GM19099 (cell line): ENCODE measurements at regions not wholly inside any gene's neighbourhood (a gene's known extent, or its start where the extent isn't known, plus 50 kb on each side); places are given as distances from the start of the nearest gene placed in this dataset.

Source experiments
- POLR2A ChIP-seq: IDR thresholded peaks from 3 replicates; pipeline ENCODE4 v1.6.1; 2011; ENCODE audit warnings: low read depth; ENCODE audit not compliant: insufficient read length; ENCODE audit errors: extremely low read depth

- TF ChIP-seq POLR2A = no peak
These were observed 282.1 kb downstream of the ARHGAP12 start for GRCh38 chr10:31646519-31646918.

DNA sequence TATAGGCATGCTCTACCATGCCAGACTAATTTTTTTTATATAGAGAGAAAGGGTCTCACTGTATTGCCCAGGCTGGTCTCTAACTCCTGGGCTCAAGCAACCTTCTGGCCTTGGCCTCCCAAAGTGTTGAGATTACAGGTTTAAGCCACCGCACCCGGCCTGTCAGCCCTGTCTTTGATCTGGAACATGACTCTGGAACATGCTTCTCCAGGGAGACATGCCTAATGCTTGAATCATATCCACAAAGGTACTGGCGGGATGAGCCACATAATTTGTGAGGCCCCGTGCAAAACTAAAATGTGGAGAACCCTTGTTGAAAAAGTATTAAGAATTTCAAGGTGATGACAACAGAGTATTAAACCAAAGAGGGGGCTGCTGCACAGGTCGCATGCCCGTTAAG, 282.8 kb downstream of the ARHGAP12 start:
- no peak for TF ChIP-seq POLR2A

GRCh38 chr10:31644931-31645633, 283.5 kb downstream of the ARHGAP12 start:
- TF ChIP-seq POLR2A = no peak

- TF ChIP-seq POLR2A = no peak
These were observed 286.4 kb downstream of the ARHGAP12 start for GRCh38 chr10:31642281-31642680.

GRCh38 chr10:31635415-31636065, 293.1 kb downstream of the ARHGAP12 start:
- TF ChIP-seq POLR2A = no peak

DNA sequence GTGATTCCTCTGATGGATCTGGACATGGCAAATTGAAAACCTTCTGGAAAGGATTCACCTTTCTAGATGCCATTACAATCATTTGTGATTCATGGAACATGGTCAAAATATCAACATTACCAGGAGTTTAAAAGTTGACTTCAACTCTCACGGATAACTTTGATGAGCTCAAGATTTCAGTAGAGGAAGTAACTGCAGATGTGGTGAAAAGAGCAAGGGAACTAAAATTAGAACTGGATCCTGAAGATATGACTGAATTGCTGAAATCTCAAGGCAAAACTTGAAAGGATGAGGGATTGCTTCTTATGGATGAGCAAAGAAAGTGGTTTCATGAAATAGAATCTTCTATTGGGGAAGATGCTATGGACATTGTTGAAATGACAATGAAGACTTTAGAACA, 293.6 kb downstream of the ARHGAP12 start:
- TF ChIP-seq POLR2A = no peak

DNA sequence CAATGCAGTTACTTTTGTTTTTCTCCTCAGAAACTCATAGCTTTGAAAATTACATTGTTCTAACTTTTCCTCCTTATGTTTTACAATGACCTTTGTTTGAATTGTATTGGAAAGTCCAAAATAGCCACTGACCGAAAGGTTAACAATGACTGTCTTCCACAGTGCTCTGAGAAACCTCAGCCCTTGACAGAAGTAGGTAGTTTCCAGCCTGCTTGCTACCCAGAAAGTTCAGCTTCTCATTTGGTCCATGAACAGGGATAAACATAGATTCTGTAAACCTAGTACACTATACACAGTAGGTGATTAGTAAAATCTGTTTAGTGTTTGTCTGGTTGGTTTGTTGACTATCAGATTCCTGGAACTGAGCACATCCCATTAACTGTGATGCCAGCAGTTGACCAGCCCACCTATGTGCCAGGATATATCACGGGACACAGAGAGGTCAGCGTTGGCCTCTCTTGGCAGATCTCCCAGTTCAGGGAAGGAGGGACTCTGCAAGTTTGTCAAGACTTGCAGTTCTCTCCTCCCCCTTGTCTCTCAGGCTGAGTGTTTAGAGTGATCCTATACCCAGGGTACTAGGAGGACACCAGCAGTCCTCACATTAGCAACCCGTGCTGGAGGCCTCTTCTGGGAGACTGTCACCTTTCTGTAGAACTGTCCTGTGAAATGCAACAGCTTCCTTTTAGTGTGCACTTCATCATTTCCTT, 297.6 kb downstream of the ARHGAP12 start:
- TF ChIP-seq POLR2A = no peak

DNA sequence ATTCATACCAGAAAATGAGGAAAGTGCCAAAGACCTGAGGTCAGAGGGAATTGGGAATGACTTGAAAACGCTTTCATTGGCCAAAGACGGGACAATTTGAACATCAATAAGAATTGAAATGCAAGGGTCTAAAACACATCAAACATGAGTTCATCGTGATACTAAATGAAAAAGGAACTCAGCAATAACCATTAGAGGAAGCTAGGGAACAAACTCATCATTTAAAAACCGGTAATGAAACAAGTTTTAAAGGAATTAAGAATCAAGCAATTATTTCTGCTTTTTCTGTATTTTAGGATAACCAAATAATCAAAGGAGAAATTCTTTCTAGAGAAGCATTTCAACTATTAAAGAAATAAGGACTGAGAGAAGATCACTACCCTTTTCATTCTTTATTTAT, 303.1 kb downstream of the ARHGAP12 start:
- TF ChIP-seq POLR2A = no peak

- no peak for TF ChIP-seq POLR2A
These were observed 304.0 kb downstream of the ARHGAP12 start for GRCh38 chr10:31624611-31625010.

- TF ChIP-seq POLR2A = no peak
These were observed 304.7 kb downstream of the ARHGAP12 start for GRCh38 chr10:31623947-31624346.

- no peak for TF ChIP-seq POLR2A
These were observed 304.4 kb downstream of the ZEB1 start for GRCh38 chr10:31623466-31623865.

- TF ChIP-seq POLR2A = no peak
These were observed 304.0 kb downstream of the ZEB1 start for GRCh38 chr10:31622978-31623377.

DNA sequence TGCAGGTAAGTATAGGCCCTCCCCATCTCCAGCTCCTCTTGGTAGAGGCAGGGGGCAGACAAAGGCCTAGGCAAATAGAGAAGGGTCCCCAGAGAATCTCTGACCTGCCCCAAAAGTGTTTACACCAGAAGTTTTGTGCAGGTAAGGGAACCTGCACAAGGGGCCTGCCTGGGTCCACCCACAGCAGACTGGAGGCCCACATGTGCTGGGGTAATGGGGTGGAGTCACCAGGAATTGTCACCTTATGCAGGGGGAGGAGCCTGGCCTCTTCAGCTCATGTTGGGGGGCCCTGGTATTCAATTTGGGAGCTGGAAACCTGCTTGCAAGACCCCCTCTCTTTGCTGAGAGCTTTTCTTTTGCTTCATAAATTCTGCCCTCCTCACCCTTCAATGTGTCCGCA, 302.7 kb downstream of the ZEB1 start:
- TF ChIP-seq POLR2A = no peak

GRCh38 chr10:31620226-31621151, 301.5 kb downstream of the ZEB1 start:
- TF ChIP-seq POLR2A = no peak

GRCh38 chr10:31619531-31620061, 300.6 kb downstream of the ZEB1 start:
- no peak for TF ChIP-seq POLR2A
